ENCODE measurements at regions not wholly inside any gene's neighbourhood (a gene's known extent, or its start where the extent isn't known, plus 50 kb on each side); places are given as distances from the start of the nearest gene placed in this dataset.

DNA sequence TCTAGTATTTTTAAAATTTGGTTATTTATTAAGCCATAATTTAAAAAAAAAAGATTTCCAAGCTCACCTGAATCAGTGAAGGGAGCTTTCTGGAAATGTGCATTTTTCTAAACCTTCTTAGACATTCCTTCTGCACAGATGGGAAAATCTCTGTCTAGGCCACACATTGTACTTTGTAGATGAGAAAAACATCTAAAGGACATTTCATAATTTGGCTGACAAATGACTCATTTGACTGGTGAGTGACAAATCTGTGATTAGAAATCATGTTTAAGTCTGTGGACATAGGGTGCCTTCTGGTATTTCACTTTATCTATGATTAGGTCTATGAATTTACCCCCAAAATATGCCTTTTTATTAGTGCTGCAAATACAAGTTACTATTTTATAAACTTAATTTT is 1044.9 kb upstream of the FLRT2 start:
- Histone ChIP-seq H3K27me3 (ENCODE audit: insufficient read depth, poor library complexity, severe bottlenecking) (no peaks in the 10 kb centered on the region), H3K4me3 (replicated peaks; ENCODE audit: insufficient read depth, low read length) (no peak overlapping the region), H3K27ac (replicated peaks) (no peak overlapping the region)
- DNase-seq (ENCODE audit: low read depth in 1 of 2, low spot score in 1 of 2) = no peak
- no peak for TF ChIP-seq SPI1 (IDR thresholded peaks at IDR 0.05; ENCODE audit: borderline replicate concordance, low read depth)
- TF ChIP-seq GABPA (IDR thresholded peaks at IDR 0.05; ENCODE audit: low read depth) = no peak
- TF ChIP-seq CTCF (IDR thresholded peaks at IDR 0.05; ENCODE audit: insufficient read depth, low read length) = no peak
- TF ChIP-seq, protein P1, sequence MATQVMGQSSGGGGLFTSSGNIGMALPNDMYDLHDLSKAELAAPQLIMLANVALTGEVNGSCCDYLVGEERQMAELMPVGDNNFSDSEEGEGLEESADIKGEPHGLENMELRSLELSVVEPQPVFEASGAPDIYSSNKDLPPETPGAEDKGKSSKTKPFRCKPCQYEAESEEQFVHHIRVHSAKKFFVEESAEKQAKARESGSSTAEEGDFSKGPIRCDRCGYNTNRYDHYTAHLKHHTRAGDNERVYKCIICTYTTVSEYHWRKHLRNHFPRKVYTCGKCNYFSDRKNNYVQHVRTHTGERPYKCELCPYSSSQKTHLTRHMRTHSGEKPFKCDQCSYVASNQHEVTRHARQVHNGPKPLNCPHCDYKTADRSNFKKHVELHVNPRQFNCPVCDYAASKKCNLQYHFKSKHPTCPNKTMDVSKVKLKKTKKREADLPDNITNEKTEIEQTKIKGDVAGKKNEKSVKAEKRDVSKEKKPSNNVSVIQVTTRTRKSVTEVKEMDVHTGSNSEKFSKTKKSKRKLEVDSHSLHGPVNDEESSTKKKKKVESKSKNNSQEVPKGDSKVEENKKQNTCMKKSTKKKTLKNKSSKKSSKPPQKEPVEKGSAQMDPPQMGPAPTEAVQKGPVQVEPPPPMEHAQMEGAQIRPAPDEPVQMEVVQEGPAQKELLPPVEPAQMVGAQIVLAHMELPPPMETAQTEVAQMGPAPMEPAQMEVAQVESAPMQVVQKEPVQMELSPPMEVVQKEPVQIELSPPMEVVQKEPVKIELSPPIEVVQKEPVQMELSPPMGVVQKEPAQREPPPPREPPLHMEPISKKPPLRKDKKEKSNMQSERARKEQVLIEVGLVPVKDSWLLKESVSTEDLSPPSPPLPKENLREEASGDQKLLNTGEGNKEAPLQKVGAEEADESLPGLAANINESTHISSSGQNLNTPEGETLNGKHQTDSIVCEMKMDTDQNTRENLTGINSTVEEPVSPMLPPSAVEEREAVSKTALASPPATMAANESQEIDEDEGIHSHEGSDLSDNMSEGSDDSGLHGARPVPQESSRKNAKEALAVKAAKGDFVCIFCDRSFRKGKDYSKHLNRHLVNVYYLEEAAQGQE (IDR thresholded peaks at IDR 0.05; ENCODE audit: insufficient replicate concordance, low read depth) = no peak
- no peak for TF ChIP-seq POLR2AphosphoS5 (IDR thresholded peaks at IDR 0.05; ENCODE audit: low read depth)

- Histone ChIP-seq H3K4me3 (replicated peaks; ENCODE audit: insufficient read depth, low read length) (no peak overlapping the region), H3K27me3 (ENCODE audit: insufficient read depth, poor library complexity, severe bottlenecking) (no peaks in the 10 kb centered on the region), H3K27ac (replicated peaks) (no peak overlapping the region)
- no peak for DNase-seq (ENCODE audit: low read depth in 1 of 2, low spot score in 1 of 2)
- TF ChIP-seq GABPA (IDR thresholded peaks at IDR 0.05; ENCODE audit: low read depth) = no peak
These were observed 1039.9 kb upstream of the FLRT2 start for GRCh38 chr14:84490081-84490480.

GRCh38 chr14:84492685-84493084 is 1037.3 kb upstream of the FLRT2 start:
- no peaks in the 10 kb centered on the region for H3K27me3 ChIP-seq (ENCODE audit: insufficient read depth, poor library complexity, severe bottlenecking)
- no peak for TF ChIP-seq POLR2AphosphoS5 (IDR thresholded peaks at IDR 0.05; ENCODE audit: low read depth)
- TF ChIP-seq CTCF (IDR thresholded peaks at IDR 0.05; ENCODE audit: insufficient read depth, low read length) = no peak
- TF ChIP-seq SPI1 (IDR thresholded peaks at IDR 0.05; ENCODE audit: borderline replicate concordance, low read depth) = no peak
- TF ChIP-seq, protein P1 (IDR thresholded peaks at IDR 0.05; ENCODE audit: insufficient replicate concordance, low read depth) = no peak
- no peak for TF ChIP-seq GABPA (IDR thresholded peaks at IDR 0.05; ENCODE audit: low read depth)
- no peak overlapping the region for H3K27ac ChIP-seq (replicated peaks)
- no peak overlapping the region for H3K4me3 ChIP-seq (replicated peaks; ENCODE audit: insufficient read depth, low read length)
- no peak for DNase-seq (ENCODE audit: low read depth in 1 of 2, low spot score in 1 of 2)

GRCh38 chr14:84493779-84494178 is 1036.2 kb upstream of the FLRT2 start:
- DNase-seq (ENCODE audit: low read depth in 1 of 2, low spot score in 1 of 2) = no peak
- TF ChIP-seq, protein P1 (IDR thresholded peaks at IDR 0.05; ENCODE audit: insufficient replicate concordance, low read depth) = no peak
- no peak for TF ChIP-seq SPI1 (IDR thresholded peaks at IDR 0.05; ENCODE audit: borderline replicate concordance, low read depth)
- TF ChIP-seq POLR2AphosphoS5 (IDR thresholded peaks at IDR 0.05; ENCODE audit: low read depth) = no peak
- no peak for TF ChIP-seq CTCF (IDR thresholded peaks at IDR 0.05; ENCODE audit: insufficient read depth, low read length)
- TF ChIP-seq GABPA (IDR thresholded peaks at IDR 0.05; ENCODE audit: low read depth) = no peak

More at GRCh38 chr14:84493779-84494178, 1036.2 kb upstream of the FLRT2 start:
- Histone ChIP-seq H3K27me3 (ENCODE audit: insufficient read depth, poor library complexity, severe bottlenecking) (no peaks in the 10 kb centered on the region), H3K27ac (replicated peaks) (no peak overlapping the region), H3K4me3 (replicated peaks; ENCODE audit: insufficient read depth, low read length) (no peak overlapping the region)
